Stimulated activated CD4-positive, alpha-beta T cell treated with anti-CD3 and anti-CD28 coated beads, TNF-alpha, amount 100 ng/mL, for 4 hours (primary cell): ENCODE measurements at regions not wholly inside any gene's neighbourhood (a gene's known extent, or its start where the extent isn't known, plus 50 kb on each side); places are given as distances from the start of the nearest gene placed in this dataset.

ENCODE experiments used
- DNase-seq, 3 experiments: peaks; one replicate each; pipeline ENCODE4 v3.0.0-alpha.2; 2020; ENCODE audit warnings: low read depth in 3 of 3

- no peak for DNase-seq
Observed at GRCh38 chr2:22887845-22888244, 497.1 kb upstream of the KLHL29 start.

- DNase-seq: no peak
Observed at GRCh38 chr2:22890132-22890531, 494.8 kb upstream of the KLHL29 start.

GRCh38 chr2:22893761-22894517, 491.0 kb upstream of the KLHL29 start:
- no peak for DNase-seq

- no peak for DNase-seq
Observed at GRCh38 chr2:22894761-22895160, 490.2 kb upstream of the KLHL29 start.

- DNase-seq: no peak
Observed at GRCh38 chr2:22897428-22897827, 487.6 kb upstream of the KLHL29 start.

GRCh38 chr2:22900674-22901073, 484.3 kb upstream of the KLHL29 start:
- DNase-seq: no peak

- no peak for DNase-seq
Observed at GRCh38 chr2:22901471-22902179, 483.4 kb upstream of the KLHL29 start.

- no peak for DNase-seq
Observed at GRCh38 chr2:22902180-22902550, 482.8 kb upstream of the KLHL29 start.

- DNase-seq: no peak
Observed at GRCh38 chr2:22902662-22903165, 482.3 kb upstream of the KLHL29 start.

GRCh38 chr2:22903616-22904015, 481.4 kb upstream of the KLHL29 start:
- DNase-seq: no peak

- no peak for DNase-seq
Observed at GRCh38 chr2:22904126-22904684, 480.8 kb upstream of the KLHL29 start.

- DNase-seq: no peak
Observed at GRCh38 chr2:22907330-22907729, 477.6 kb upstream of the KLHL29 start.

- DNase-seq: no peak
Observed at GRCh38 chr2:22912398-22912797, 472.6 kb upstream of the KLHL29 start.

- no peak for DNase-seq
Observed at GRCh38 chr2:22929998-22930397, 455.0 kb upstream of the KLHL29 start.

GRCh38 chr2:22930781-22931180, 454.2 kb upstream of the KLHL29 start:
- no peak for DNase-seq

GRCh38 chr2:22932288-22932687, 452.7 kb upstream of the KLHL29 start:
- no peak for DNase-seq

- no peak for DNase-seq
Observed at GRCh38 chr2:22934747-22935146, 450.2 kb upstream of the KLHL29 start.

GRCh38 chr2:22942441-22942840, 442.5 kb upstream of the KLHL29 start:
- DNase-seq: no peak

- no peak for DNase-seq
Observed at GRCh38 chr2:22944143-22944542, 440.8 kb upstream of the KLHL29 start.

GRCh38 chr2:22946553-22946952, 438.4 kb upstream of the KLHL29 start:
- no peak for DNase-seq

GRCh38 chr2:22947741-22948140, 437.2 kb upstream of the KLHL29 start:
- DNase-seq: no peak

- no peak for DNase-seq
Observed at GRCh38 chr2:22950431-22950830, 434.5 kb upstream of the KLHL29 start.

GRCh38 chr2:22952656-22953225, 432.2 kb upstream of the KLHL29 start:
- DNase-seq: no peak
